ENCODE measurements at regions not wholly inside any gene's neighbourhood (a gene's known extent, or its start where the extent isn't known, plus 50 kb on each side); places are given as distances from the start of the nearest gene placed in this dataset.

DNA sequence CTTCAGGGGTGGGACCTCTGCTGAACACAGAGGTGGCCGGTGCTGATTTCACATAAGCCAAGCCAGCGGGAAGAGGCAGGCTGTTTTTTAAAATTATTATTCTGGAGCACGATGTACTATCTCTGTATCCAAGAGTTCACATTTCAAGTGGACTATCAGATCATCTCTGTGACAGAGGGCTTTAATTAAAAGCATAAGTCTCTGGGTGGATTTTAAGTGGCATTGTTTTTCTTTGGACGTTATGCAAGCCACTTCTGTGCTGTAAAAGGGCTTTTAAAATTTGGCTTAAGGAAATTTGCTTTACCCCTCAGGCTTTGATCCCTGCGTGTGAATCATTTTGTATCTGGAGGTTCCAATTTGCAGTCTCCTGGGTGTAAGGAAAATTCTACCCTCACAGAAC lies 124.7 kb downstream of the PALM2AKAP2 start:
- 95% methylated on average over 5 of the region's 5 CpGs for WGBS
- H3K36me3 ChIP-seq (ENCODE audit: insufficient read depth, low read length): no peaks in the 10 kb centered on the region
- no peak overlapping the region for H3K4me3 ChIP-seq (ENCODE audit: low read length)
- peaks cover 6% of the 10 kb centered on the region; the same call in 1 of the 2 replicates for H3K4me1 ChIP-seq (ENCODE audit: insufficient read depth, low read length)
- H3K27ac ChIP-seq (ENCODE audit: low read depth, low read length): no peak overlapping the region
- H3K9me3 ChIP-seq (ENCODE audit: insufficient read depth, low read depth, low read length): no peaks in the 10 kb centered on the region
- no peaks in the 10 kb centered on the region for H3K27me3 ChIP-seq (ENCODE audit: insufficient read depth, low read length)
- H3K9ac ChIP-seq (ENCODE audit: low read depth, low read length): no peak overlapping the region

DNA sequence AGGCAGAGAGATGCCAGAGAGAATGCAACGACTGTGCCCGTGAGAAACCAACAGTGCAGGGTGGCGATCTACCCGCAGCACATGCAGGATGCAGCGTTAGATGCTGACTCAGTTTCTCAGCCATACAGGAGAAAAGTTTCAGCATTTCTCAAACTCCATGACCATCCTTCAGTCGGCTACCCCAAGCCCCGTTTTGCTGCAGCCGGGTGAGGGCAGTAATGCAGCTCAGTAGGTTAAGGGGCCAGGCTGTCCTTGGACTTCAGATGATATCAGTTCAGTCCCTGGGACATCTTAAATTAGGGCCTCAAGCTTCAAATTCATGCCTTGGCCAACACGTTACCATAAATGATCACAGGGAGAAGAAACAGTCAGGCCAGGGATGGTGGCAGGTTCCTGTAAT lies 125.5 kb downstream of the PALM2AKAP2 start:
- Histone ChIP-seq H3K9me3 (ENCODE audit: insufficient read depth, low read depth, low read length) (no peaks in the 10 kb centered on the region), H3K27ac (ENCODE audit: low read depth, low read length) (no peak overlapping the region), H3K36me3 (ENCODE audit: insufficient read depth, low read length) (no peaks in the 10 kb centered on the region), H3K9ac (ENCODE audit: low read depth, low read length) (no peak overlapping the region), H3K4me1 (ENCODE audit: insufficient read depth, low read length) (peaks cover 6% of the 10 kb centered on the region; the same call in 1 of the 2 replicates), H3K4me3 (ENCODE audit: low read length) (no peak overlapping the region), H3K27me3 (ENCODE audit: insufficient read depth, low read length) (no peaks in the 10 kb centered on the region)
- WGBS: 95% methylated on average over 9 of the region's 9 CpGs

DNA sequence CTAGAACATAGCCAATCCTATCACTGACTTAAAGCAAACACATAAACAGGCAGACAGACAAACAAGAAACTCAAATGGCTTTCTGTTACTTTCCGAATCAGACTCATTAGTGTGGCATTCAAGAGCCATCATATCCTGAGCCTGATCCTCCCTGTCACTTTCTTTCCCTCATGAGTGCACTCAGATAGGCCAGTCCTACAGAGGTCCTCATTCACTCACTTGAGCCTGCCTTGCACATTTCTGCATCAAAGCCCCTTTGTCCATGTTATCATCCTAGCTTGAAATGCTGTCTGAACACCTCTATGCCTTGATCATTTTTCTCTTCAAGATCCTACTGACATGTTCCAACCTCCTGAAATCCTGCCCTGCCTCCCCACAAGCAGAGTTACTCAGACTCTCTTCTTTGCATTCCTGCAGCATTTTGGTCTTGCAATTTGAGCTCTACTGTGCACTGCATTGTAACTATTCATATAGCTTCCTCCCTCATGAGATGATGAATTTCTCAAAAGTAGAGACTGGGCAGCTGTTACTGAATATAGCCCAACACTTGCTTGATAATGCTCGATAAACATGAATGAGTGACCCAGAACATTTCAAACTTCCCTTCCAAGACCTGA lies 126.9 kb downstream of the PALM2AKAP2 start:
- H3K27me3 ChIP-seq (ENCODE audit: insufficient read depth, low read length): no peaks in the 10 kb centered on the region
- no peak overlapping the region for H3K9ac ChIP-seq (ENCODE audit: low read depth, low read length)
- H3K4me3 ChIP-seq (ENCODE audit: low read length): no peak overlapping the region
- H3K4me1 ChIP-seq (ENCODE audit: insufficient read depth, low read length): peaks cover 18% of the 10 kb centered on the region
- H3K27ac ChIP-seq (ENCODE audit: low read depth, low read length): no peak overlapping the region
- no peaks in the 10 kb centered on the region for H3K36me3 ChIP-seq (ENCODE audit: insufficient read depth, low read length)
- H3K9me3 ChIP-seq (ENCODE audit: insufficient read depth, low read depth, low read length): no peaks in the 10 kb centered on the region
- 93% methylated on average over 2 of the region's 2 CpGs for WGBS

DNA sequence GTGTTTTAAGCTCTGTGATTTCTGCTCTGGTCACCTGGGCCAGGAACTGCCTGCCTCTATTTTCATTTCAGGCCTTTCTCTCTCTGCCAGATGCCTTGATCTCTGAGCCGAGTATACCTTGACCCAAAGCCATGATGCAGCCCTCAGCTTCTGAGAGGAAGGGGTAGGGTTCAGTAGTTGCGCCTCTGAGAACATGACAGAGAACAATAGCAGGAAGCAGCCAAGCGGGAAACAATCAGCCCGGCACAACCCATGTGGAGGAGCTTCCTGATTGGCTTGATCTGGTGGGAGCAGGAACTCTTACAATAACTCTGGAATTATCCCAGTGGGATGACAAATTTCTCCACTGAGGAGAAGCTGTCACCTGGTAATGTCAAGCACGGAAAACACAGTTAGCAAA lies 127.4 kb downstream of the PALM2AKAP2 start:
- H3K27ac ChIP-seq (ENCODE audit: low read depth, low read length): no peak overlapping the region
- H3K9me3 ChIP-seq (ENCODE audit: insufficient read depth, low read depth, low read length): no peaks in the 10 kb centered on the region
- H3K27me3 ChIP-seq (ENCODE audit: insufficient read depth, low read length): no peaks in the 10 kb centered on the region
- H3K4me3 ChIP-seq (ENCODE audit: low read length): no peak overlapping the region
- WGBS: 81% methylated on average over 5 of the region's 5 CpGs
- H3K36me3 ChIP-seq (ENCODE audit: insufficient read depth, low read length): no peaks in the 10 kb centered on the region
- peaks cover 23% of the 10 kb centered on the region for H3K4me1 ChIP-seq (ENCODE audit: insufficient read depth, low read length)
- H3K9ac ChIP-seq (ENCODE audit: low read depth, low read length): no peak overlapping the region

DNA sequence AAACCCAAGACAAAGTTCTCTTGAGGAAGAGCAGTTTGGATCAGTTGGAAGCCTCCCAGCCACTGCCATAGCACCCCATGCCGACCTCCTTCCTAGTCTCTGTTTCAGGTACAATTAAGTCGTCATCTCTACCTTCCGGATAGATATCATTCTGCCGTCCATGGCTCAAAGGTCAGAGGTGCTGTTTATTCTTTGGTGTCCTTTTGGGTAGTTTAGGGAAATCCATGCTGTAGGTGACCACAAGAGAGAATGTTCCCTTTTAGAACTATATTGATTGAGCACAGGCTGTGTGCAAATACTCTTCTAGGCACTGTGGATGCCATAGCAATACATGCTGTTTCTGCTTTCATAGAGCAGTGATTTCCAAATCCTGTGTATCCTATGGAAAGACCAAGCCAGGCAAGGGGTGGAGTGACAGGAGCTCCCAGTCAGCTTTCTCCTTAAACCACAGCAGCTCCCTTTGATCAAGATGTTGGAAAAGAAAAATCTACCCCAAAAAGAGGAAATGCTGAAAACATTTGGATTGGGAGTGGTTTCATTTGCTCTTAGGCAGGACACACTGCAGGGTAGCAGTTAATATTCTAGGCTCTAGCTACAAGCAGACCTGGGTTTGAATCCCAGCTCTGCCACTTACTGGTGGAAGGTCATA lies 127.9 kb downstream of the PALM2AKAP2 start:
- H3K27ac ChIP-seq (ENCODE audit: low read depth, low read length): no peak overlapping the region
- H3K9ac ChIP-seq (ENCODE audit: low read depth, low read length): no peak overlapping the region

DNA sequence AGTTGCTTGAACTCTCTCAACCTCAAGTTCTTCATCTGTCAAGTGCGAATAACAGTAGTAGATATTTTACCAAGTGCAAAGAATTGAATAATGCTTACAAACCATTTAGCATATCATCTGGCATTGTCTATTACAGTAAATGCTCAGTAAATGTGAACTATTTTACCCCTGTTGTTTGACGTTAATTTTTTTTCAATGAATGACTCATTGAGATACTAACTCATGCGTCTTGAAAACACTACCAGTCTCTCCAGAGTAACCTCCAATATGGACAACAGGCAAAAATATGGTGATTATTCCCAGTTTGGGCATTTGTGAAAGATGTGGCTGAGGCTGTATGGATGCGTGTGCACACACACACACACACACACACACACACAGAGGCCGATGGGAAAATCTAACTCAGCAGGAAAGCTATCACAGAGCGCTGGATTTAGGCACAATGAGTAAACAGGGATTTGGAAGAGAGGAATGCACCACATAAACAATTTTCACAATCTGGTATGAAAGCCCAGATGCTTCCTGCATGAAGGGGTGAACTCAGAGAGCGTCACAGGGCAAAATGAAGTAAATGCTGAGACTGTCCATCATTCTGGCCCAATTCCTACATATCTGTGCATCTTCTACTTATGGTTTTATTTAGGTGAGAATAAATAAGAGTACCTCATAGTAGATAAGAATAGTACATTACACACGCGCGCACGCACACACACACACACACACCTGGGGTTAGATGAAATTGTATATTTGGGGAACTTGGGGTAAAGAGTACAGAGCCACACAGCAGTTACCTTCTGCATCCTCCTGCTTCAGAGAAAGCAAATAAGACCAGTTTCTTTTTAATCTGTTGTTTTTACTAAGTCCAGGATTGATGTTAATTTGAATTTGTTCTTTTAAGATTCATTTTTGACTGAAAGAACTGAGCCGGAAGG lies 128.7 kb downstream of the PALM2AKAP2 start:
- Histone ChIP-seq H3K9me3 (ENCODE audit: insufficient read depth, low read depth, low read length) (no peaks in the 10 kb centered on the region), H3K27me3 (ENCODE audit: insufficient read depth, low read length) (no peaks in the 10 kb centered on the region), H3K36me3 (ENCODE audit: insufficient read depth, low read length) (no peaks in the 10 kb centered on the region), H3K9ac (ENCODE audit: low read depth, low read length) (no peak overlapping the region), H3K4me3 (ENCODE audit: low read length) (no peak overlapping the region), H3K27ac (ENCODE audit: low read depth, low read length) (no peak overlapping the region), H3K4me1 (ENCODE audit: insufficient read depth, low read length) (peaks cover 27% of the 10 kb centered on the region)
- 97% methylated on average over 5 of the region's 12 CpGs for WGBS

More for the DNA sequence above, 127.9 kb downstream of the PALM2AKAP2 start:
- Histone ChIP-seq H3K36me3 (ENCODE audit: insufficient read depth, low read length) (no peaks in the 10 kb centered on the region), H3K4me1 (ENCODE audit: insufficient read depth, low read length) (peaks cover 27% of the 10 kb centered on the region), H3K9me3 (ENCODE audit: insufficient read depth, low read depth, low read length) (no peaks in the 10 kb centered on the region), H3K27me3 (ENCODE audit: insufficient read depth, low read length) (no peaks in the 10 kb centered on the region), H3K4me3 (ENCODE audit: low read length) (no peak overlapping the region)
- 96% methylated on average over 4 of the region's 4 CpGs for WGBS

DNA sequence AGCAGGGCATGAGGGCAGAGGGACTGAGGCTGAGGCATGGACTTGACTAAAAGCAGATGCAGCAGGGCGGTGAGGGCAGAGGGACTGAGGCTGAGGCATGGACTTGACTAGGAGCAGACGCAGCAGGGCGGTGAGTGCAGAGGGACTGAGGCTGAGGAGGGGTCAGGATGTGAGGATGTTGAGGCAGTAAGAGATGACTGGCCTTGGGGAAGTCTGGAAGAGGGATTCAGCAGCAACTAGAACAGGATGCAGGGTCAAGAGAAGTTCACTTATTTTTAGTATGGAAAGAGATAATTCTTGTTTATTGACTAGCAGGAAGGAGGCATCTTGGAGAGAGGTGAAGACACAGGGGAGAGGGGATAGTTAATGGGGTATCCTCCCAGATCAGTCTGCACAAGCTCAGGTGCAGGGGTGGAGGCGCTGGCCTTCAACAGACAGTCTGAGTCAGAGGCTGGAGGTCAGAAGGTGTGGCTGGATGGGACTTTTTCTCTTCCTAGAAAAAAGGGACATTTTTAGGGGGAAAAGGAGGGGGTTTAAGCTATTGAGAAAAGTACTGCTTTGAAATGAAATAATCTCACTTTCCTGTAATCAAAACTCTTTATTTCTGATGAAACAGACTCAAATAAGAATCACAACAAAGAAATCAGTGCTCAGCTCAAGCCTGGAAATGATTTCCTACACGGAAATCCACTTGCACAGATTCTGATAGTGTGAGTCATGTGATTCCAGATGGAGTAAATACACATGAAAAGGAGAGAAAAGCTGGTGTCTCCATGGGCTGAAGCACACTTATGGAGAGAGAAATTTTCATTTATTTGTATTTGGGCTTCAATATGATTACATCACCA lies 130.9 kb downstream of the PALM2AKAP2 start:
- Histone ChIP-seq H3K4me1 (ENCODE audit: insufficient read depth, low read length) (peaks cover 27% of the 10 kb centered on the region), H3K9me3 (ENCODE audit: insufficient read depth, low read depth, low read length) (no peaks in the 10 kb centered on the region), H3K4me3 (ENCODE audit: low read length) (no peak overlapping the region), H3K36me3 (ENCODE audit: insufficient read depth, low read length) (no peaks in the 10 kb centered on the region), H3K27me3 (ENCODE audit: insufficient read depth, low read length) (no peaks in the 10 kb centered on the region), H3K27ac (ENCODE audit: low read depth, low read length) (no peak overlapping the region), H3K9ac (ENCODE audit: low read depth, low read length) (no peak overlapping the region)
- WGBS: 90% methylated on average over 5 of the region's 5 CpGs

DNA sequence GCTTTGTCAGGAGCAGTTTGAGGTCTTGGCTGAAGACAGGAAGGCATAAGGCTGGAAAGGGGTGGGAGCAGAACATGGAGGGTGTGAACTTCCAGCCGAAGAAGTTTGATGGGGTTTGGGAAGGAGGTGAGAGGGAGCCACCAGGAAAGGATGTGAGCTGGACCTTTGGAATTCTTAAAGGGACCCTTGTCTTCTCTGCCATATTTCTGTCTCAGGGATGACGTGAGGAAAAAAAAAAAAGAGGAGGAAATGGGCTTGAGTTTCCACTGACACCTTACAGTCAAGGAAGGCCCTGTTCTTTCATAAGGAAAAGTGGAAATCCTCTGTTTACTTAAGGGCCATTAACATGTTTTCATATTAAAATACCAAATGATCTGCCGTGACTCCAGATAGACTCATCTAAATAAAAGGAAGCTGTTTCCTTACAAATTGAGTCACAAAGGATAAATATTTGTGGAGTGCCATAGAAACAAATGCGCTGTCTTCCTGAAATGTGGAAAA lies 132.1 kb downstream of the PALM2AKAP2 start:
- H3K9ac ChIP-seq (ENCODE audit: low read depth, low read length): no peak overlapping the region
- H3K9me3 ChIP-seq (ENCODE audit: insufficient read depth, low read depth, low read length): no peaks in the 10 kb centered on the region
- no peaks in the 10 kb centered on the region for H3K36me3 ChIP-seq (ENCODE audit: insufficient read depth, low read length)
- peaks cover 26% of the 10 kb centered on the region for H3K4me1 ChIP-seq (ENCODE audit: insufficient read depth, low read length)
- WGBS: 72% methylated on average over 4 of the region's 4 CpGs
- no peak overlapping the region for H3K4me3 ChIP-seq (ENCODE audit: low read length)
- H3K27ac ChIP-seq (ENCODE audit: low read depth, low read length): no peak overlapping the region
- no peaks in the 10 kb centered on the region for H3K27me3 ChIP-seq (ENCODE audit: insufficient read depth, low read length)

DNA sequence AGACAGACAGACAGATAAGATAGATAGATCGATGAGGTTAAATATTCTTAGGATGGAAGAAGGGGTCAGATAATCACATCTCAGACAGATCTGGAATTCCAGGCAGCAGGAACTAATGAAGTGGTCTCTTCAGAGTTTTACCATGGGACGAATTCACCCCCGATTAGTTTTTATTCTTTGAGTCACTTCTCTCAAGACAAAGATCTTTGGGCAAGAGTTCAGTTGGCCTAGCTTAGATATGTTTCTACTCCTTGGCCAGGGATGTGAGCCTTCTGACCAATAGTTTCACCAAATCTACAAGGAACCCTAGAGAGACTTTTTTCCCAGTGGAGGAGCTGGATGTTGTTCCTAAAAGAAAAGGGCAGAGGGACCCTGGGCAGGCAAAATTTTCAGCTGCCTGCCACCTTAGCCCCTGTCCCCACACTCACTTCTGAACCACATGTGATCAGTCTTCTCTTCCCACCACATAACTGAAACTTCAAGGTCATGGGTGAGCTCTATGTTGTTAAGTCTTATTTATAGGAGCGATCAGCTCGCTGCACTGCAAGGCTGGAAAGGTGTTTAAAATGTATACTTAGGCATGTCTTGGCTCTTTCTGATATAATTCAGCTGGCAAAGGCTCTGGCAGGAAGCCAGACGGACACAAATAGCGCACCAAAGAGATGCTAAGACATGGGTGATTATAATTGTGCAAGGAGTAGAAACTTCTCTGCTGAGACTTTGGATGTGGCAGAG lies 132.9 kb downstream of the PALM2AKAP2 start:
- H3K27me3 ChIP-seq (ENCODE audit: insufficient read depth, low read length): no peaks in the 10 kb centered on the region
- WGBS: 96% methylated on average over 7 of the region's 7 CpGs
- no peak overlapping the region for H3K9ac ChIP-seq (ENCODE audit: low read depth, low read length)
- H3K36me3 ChIP-seq (ENCODE audit: insufficient read depth, low read length): no peaks in the 10 kb centered on the region
- H3K9me3 ChIP-seq (ENCODE audit: insufficient read depth, low read depth, low read length): no peaks in the 10 kb centered on the region
- peaks cover 21% of the 10 kb centered on the region for H3K4me1 ChIP-seq (ENCODE audit: insufficient read depth, low read length)
- H3K4me3 ChIP-seq (ENCODE audit: low read length): no peak overlapping the region
- no peak overlapping the region for H3K27ac ChIP-seq (ENCODE audit: low read depth, low read length)

DNA sequence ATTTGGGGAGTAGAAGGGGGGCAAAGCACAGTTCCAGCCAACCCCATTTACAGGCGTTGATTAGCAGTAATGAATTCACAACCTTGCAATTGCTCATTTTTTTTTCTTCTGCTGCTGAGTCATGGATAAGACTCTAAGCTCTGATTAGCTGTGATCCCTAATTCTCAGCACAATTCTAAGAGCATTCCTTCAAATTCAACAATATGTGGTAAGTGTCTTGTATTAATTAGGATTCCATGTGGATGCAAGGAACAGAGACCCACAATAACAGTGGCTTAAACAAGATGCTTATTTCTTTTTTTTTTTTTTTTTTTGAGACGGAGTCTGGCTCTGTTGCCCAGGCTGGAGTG lies 133.4 kb downstream of the PALM2AKAP2 start:
- no peaks in the 10 kb centered on the region for H3K27me3 ChIP-seq (ENCODE audit: insufficient read depth, low read length)
- H3K9ac ChIP-seq (ENCODE audit: low read depth, low read length): no peak overlapping the region
- 85% methylated on average over 1 of the region's 2 CpGs for WGBS
- H3K9me3 ChIP-seq (ENCODE audit: insufficient read depth, low read depth, low read length): no peaks in the 10 kb centered on the region
- peaks cover 21% of the 10 kb centered on the region for H3K4me1 ChIP-seq (ENCODE audit: insufficient read depth, low read length)
- H3K27ac ChIP-seq (ENCODE audit: low read depth, low read length): no peak overlapping the region
- H3K36me3 ChIP-seq (ENCODE audit: insufficient read depth, low read length): no peaks in the 10 kb centered on the region
- no peak overlapping the region for H3K4me3 ChIP-seq (ENCODE audit: low read length)
